Germinal center (tissue), 1 donor: ENCODE measurements at regions not wholly inside any gene's neighbourhood (a gene's known extent, or its start where the extent isn't known, plus 50 kb on each side); places are given as distances from the start of the nearest gene placed in this dataset.
A peak's percentile ranks its signal among the peaks of the same experiment; 100 is the strongest.
"Not testable (repeated sequence)": the region's sequence is repeated elsewhere in the genome, so short reads cannot be mapped to it uniquely, and the experiment has no call there.

Experiments
- DNase-seq: peaks from one replicate; pipeline ENCODE4 v3.0.0; 2012; ENCODE audit warnings: mixed read lengths, low spot score

- not testable (repeated sequence) for DNase-seq
Observed at GRCh38 chr12:9336375-9337011, 128.3 kb upstream of the PZP start.

GRCh38 chr12:9335867-9336266 lies 127.7 kb upstream of the PZP start:
- no peak for DNase-seq

- no peak for DNase-seq
Observed at GRCh38 chr12:9334964-9335363, 126.8 kb upstream of the PZP start.

- DNase-seq = no peak
Observed at GRCh38 chr12:9334041-9334692, 126.0 kb upstream of the PZP start.

- no peak for DNase-seq
Observed at GRCh38 chr12:9333161-9333560, 125.0 kb upstream of the PZP start.

GRCh38 chr12:9332564-9332963 lies 124.4 kb upstream of the PZP start:
- DNase-seq = no peak

GRCh38 chr12:9331218-9331626 lies 123.0 kb upstream of the PZP start:
- peak; percentile 63 for DNase-seq

GRCh38 chr12:9329019-9329418 lies 120.8 kb upstream of the PZP start:
- DNase-seq = no peak

- no peak for DNase-seq
Observed at GRCh38 chr12:9328065-9328464, 119.9 kb upstream of the PZP start.

GRCh38 chr12:9327320-9327719 lies 119.1 kb upstream of the PZP start:
- no peak for DNase-seq

GRCh38 chr12:9326849-9327248 lies 118.7 kb upstream of the PZP start:
- DNase-seq = not testable (repeated sequence)

GRCh38 chr12:9326085-9326484 lies 117.9 kb upstream of the PZP start:
- DNase-seq = no peak

- DNase-seq = no peak
Observed at GRCh38 chr12:9325471-9325870, 117.3 kb upstream of the PZP start.

- DNase-seq = no peak
Observed at GRCh38 chr12:9324782-9325181, 116.6 kb upstream of the PZP start.

- no peak for DNase-seq
Observed at GRCh38 chr12:9323144-9323681, 115.0 kb upstream of the PZP start.

GRCh38 chr12:9319842-9320173 lies 111.6 kb upstream of the PZP start:
- DNase-seq = peak; percentile 16

GRCh38 chr12:9319044-9319841 lies 111.0 kb upstream of the PZP start:
- peak; percentile 25 for DNase-seq

- DNase-seq = not testable (repeated sequence)
Observed at GRCh38 chr12:9313479-9313878, 105.3 kb upstream of the PZP start.

GRCh38 chr12:9312406-9313392 lies 104.5 kb upstream of the PZP start:
- not testable (repeated sequence) for DNase-seq

- not testable (repeated sequence) for DNase-seq
Observed at GRCh38 chr12:9311454-9311853, 103.3 kb upstream of the PZP start.

GRCh38 chr12:9310645-9311044 lies 102.5 kb upstream of the PZP start:
- DNase-seq = not testable (repeated sequence)

- not testable (repeated sequence) for DNase-seq
Observed at GRCh38 chr12:9309749-9310148, 101.6 kb upstream of the PZP start.
